Caki2 (cell line): ENCODE measurements at regions not wholly inside any gene's neighbourhood (a gene's known extent, or its start where the extent isn't known, plus 50 kb on each side); places are given as distances from the start of the nearest gene placed in this dataset.
"Not testable (repeated sequence)": the region's sequence is repeated elsewhere in the genome, so short reads cannot be mapped to it uniquely, and the experiment has no call there.

ENCODE experiments used
- DNase-seq: peaks from one replicate; pipeline ENCODE4 v3.0.0-alpha.2; 2015; ENCODE audit warnings: low read depth
- in situ Hi-C: cut with HindIII; loops from 2 replicates; pipeline ENCODE4 v1.10.0; 2016; ENCODE audit warnings: low sequenced_read_pairs, low pct_unique_long_range_greater_than_20kb, mixed read lengths

DNA sequence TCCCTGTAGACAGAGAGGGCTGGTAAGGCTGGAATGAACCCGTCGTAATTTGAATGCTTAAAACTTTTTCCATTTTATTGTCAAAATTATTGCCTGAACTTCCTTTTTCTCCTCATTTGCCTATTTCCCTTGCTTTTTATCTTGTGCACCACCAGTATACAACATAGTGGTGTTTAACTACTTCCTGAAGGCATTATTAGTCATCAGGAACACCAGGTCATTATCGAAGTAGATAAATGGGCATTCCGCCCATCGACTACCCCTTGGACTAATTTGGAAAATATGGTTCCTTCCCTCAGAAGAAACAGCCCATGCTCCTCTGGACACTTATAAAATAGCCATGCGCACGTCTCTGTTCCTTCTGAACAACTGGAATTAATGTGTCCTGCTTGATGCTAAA, 232.1 kb downstream of the TM9SF2 start:
- in situ Hi-C loops = no loop called here
- no peak for DNase-seq

DNA sequence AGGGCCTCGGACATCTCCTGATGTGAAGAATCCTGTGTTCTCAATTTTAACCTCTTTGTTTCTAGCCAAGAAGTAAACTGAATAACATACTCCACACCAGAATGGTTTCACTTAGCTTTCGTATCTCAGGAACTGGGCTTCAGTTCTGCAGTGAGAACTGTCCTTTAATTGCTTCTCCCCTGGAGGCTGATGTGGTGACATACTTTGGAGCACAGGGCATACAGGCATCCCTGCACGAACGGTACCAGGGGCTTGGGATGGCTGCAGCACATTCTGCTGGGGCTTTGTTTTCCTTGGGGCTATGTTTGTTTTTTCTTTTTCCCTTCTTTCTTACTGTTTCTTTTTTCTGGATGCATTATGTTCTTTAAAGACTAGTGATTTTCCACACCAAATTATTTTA, 230.5 kb downstream of the TM9SF2 start:
- DNase-seq = no peak
- in situ Hi-C loops = no loop called here

DNA sequence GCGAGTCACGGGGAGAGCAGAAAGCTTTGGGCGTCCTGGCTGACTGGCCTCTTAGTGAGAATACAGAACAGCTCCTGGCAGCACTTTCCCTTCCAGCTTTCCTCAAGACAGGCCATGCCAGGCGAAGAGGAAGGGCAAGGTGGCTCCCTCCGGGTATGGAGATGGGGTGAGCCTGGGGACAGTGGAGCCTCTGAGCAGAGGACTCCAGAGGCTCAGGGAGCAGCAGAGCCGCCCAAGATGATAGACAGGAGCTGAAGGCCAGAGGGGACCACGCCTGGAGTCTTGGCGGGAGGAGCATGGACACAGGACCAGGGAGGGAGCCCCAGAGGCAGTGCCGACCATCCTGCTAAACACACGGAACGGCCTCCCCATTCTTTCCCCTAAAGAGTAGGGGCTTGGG, 229.1 kb downstream of the TM9SF2 start:
- DNase-seq = no peak
- in situ Hi-C loops = no loop called here

DNA sequence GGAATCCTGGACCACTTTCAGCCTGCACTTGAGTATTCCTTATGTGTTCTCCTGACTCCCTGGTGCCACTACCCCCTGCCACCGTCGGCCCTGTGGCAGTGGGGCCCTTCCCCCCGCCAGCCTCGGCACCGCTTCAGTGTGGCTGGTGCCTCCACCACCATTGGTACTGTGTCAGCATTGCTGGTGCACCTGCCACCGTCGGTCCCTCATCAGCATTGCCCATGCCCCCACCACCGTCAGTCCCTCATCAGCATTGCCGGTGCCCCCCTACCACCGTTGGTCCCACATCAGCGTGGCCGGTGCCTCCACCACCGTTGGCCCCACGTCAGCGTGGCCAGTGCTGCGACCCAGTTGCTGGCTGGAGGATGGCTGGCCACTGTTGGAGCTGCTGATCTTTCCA, 228.5 kb downstream of the TM9SF2 start:
- in situ Hi-C loops = no loop called here
- no peak for DNase-seq

DNA sequence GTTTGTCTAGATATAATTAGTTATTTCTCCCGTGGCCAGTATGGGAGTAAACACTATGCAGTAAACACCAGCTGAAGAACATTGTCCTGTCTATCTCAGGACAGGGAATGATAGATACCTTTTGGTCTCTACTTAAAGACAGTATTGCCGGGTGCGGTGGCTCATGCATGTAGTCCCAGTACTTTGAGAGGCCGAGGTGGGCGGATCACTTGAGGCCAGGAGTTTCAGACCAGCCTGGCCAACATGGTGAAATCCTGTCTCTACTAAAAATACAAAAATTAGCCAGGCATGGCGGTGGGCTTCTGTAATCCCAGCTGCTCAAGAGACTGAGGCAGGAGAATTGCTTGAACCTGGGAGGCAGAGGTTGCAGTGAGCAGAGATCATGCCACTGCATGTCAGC, 226.4 kb downstream of the TM9SF2 start:
- in situ Hi-C loops, DNase-seq: not testable (repeated sequence)

DNA sequence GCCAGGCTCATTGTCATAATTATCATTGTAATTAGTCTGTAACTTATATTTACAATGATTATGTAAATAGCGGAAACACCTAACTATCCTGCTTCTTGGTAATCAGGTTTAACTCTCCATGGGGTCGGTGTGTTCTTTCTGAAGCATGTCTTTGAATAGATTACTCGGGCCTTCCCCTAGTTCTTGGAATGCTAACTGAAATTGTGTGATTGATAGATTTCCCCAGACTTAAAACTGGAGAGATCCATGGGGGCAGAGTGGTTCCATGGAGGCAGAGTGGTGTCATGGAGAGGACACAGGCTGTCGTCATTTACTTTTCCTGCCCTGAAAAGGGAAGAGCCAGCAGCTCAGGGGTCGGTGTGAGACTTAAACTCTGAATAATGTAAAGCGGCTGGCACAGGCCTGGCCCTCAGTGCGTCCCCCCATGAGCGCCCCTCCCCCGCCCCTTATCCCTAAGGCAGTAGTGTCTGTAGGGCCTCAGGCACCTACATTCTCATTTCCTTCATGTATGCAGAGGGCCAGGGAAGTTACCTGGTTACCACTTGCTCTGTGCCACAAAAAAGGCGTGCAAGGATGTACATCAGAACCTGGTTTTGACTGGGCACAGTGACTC, 225.1 kb downstream of the TM9SF2 start:
- in situ Hi-C loops = no loop called here
- DNase-seq = no peak

DNA sequence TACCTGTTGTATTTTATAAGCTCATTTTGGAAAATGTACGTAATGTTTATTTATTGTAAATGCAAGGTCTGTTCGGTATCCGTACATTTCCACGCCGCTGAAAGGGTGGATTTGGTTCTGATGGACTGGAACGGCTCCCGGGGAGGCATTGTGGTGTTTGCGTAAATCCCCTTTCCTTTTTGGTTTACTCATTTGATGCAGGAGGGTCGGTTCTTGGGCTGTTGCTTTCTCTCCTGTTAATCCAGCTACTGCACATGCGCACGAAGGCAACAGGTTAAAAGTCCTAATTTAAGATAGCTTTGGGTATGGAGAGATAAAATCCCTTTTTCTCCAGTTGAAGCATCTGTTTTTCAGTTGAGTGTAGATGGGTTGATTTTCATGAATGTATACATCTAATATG, 224.4 kb downstream of the TM9SF2 start:
- in situ Hi-C loops = no loop called here
- DNase-seq = no peak

DNA sequence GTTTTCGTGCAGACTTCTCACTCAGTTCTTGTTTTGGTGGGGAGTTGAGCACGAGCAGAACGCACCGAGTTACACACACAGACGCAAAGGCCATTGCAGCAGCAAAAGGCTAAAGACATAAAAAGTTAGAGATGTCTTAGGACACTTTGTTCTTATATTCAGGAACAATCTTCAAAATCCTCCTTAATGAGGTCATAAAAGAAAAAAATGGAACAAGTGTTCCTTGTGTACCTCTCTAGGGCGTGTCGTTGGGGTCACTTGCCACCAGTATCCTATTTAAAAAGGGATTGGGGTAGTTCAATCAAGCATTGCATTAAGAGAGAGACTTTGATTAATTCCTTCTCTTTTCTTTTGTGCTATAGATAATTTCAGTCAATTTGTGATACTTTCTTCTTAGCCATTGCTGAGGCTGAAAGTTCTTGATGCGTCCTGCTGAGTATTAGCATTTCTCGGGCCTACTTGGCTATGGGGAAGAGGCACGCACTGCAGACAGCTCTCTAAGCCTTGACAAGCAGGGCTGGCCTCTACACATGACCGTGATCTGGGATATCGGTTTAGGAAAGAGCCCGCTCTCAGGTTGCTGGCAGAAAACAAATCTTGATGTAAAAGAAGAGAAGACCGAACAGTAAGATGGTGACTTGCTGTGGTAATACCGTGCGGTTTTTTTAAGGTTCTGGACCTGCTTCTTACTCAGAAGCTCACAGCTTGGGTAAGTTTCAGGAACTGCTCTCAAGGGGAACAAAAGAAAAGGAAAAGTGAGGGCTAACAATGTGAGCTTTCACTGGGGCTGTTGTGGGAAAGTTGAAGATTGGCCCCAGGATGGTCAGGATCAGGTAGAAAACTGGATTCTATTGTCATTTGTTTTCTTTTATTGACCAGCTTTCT, 223.6 kb downstream of the TM9SF2 start:
- no peak for DNase-seq
- in situ Hi-C loops = no loop called here

DNA sequence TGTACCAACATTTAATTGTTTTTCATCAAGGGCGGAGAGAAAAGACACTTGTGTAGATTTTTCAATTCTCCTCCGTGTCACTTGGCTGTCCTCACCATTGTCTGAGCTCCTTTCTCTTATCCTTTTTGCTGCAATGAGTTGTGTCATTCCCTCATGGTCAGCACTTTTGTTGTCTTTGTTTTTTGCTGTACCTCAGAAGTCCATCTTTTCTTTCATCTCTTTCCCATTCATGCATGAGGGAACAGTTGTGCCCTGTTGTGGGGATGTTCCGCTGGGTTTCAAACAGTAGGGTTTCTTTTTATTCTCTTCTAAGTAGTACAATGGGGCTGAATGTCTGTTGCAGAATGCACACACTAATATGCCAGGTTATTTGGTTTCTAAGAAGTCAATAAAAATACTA, 222.6 kb downstream of the TM9SF2 start:
- in situ Hi-C loops = no loop called here
- no peak for DNase-seq

DNA sequence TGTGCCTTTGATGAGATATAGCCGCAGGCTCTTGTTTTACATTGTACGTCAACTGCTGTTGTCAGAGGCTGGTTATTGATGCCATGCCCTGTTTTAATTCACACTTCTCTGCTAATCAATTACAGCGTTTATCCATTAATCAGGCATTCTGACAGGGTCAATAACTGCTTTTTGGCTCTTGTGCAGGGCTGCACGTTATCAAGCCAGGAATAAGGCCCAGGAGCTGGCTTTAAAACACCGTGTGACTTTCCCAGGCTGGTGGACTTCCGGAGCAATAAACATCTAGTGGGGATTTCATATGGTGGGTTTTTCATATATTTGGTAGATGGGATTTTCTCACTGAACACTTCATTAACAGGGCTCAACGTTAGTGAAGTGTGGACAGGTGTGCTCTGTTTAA, 221.7 kb downstream of the TM9SF2 start:
- in situ Hi-C loops = no loop called here
- no peak for DNase-seq

DNA sequence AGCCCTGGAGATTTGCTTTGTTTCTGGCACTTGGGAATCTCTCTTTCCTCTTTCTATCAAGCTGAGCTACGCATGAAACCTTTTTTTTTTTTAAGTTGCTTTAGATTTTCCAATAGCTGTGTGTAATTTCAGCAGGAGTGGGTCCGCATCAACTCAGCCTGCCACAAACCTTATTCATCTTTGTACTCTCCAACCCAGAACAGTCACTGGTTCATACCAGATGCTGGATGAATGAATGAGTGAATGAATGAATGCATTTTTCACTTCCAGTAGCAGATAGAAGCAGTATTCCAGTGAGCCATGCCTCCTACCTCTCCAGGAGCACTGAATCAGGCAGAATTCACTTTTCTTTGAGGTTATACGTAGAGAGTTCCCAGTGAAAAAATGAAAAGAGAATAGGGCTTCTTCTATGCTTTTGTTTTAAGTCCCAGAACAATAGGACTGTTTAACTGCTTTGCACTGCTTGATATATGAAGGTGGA, 221.1 kb downstream of the TM9SF2 start:
- in situ Hi-C loops = no loop called here
- DNase-seq = no peak

DNA sequence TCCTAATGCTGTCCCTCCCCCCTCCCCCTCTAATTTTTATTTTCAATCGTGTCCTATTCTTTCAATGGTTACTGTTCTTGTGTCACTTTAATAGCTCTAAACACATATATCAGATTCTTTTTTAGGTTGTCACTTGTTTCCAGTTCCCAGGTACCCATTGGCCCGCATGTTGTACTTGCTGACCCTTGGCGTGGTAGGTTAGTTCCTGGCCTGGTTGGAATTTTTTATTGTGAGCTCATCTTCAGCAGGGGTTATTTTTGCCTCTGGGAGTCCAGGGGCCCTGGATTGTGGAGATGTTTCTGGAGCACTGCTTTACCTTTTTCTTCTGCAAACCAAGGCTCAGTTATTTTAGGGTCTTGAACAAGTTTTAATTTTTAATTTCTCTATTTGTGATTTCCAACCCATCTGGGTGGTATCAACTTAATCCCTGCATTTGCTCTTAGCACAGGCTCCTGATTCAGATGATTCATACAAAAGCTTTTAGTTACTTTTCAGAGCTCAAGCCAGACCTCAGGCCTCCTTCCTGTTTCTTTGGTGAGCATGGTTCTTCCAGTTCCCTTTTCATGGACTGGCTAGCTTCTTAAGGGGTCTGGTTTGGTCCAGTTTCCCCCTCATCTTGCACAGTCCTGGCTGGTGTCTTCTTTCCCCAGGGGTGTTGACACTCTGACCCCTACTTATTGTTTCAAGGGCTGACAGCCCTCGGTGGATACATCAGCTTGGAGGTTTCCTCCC, 220.5 kb downstream of the TM9SF2 start:
- in situ Hi-C loops = no loop called here
- DNase-seq = no peak

DNA sequence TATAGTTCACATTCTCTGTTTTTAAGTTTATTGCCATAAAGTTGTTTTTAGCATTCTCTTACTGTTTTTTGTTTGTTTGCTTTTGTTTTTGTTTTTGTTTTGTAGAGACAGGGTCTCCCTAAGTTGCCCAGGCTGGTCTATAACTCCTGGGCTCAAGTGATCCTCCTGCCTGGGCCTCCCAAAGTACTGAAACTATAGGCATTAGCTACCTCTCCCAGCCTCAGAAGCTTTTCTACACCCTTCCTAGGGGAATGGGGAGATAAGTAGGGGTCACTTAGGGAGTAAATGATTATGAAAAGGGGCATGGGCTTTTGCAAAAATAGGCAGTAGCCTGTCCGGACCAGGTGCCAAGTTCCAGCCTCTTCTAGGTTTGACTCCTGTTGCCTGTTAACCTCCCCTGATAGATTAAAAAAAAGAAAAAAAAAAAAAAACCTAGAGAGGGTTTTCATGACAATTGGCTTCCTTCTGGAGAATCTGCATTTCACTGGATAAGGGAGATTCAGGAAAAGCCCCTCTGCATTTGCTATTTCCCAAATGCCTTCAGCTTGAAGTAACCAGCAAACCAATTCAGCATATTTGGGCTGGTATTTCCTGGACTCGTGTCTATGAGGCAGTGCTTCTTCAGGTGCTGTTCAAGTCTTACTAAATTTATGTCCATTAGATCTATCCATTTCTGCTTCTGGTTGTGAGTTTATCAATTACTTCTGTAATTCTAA, 216.8 kb downstream of the TM9SF2 start:
- DNase-seq = no peak
- in situ Hi-C loops = no loop called here

DNA sequence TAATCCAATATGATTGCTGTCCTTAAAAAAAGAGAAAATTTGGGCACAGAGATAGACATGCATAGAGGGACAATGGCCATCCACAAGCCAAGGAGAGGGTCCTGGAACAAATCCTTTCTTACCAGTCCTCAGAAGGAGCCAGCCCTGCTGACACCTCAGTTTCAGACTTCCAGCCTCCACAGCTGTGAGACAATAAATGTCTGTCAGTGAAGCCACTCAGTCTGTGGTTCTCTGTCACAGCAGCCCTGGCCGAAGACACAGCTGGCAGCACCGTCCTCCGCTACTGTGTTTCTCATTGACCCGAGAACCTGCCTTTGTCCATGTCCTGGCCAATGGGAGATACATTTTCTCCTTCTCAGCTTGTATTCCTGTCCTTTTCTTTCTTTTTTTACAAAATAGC, 207.9 kb downstream of the TM9SF2 start:
- in situ Hi-C loops = no loop called here
- no peak for DNase-seq

DNA sequence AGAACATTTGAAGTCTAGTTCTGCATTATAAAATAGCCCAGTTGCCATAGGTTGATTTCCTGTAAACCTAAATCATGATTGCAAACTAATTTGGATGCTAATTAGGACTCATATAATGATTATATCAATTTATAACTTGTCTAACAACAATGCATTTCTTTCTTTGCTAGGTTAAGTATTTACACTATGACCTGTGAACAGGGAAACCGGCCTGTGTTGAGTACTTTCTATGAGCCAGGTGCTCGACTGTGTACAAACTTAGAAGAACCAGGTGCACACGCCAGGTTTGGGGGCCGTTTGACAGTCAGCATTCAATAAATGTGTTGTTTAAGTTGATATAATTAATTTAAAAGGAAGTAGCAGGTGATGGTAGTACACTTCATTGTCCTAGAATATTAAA, 203.1 kb downstream of the TM9SF2 start:
- in situ Hi-C loops = no loop called here
- no peak for DNase-seq

DNA sequence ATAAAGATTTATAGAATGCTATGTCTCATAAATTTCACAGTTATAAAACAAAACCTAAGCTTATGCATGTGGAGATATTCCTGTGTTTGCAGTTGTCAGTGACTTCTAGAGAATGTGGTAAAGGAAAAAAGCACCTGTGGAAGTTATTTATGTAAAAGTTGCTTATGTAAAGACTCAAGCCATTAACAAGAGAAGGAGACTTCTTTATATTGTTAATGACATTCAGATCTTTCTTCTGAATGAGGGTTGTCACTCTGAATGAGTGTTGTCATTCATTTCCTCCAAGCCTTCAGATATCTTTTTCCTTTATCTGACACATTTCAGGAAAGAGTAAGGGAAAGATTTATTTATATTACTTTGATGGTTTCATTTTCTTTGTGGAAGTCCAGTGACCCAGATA, 202.6 kb downstream of the TM9SF2 start:
- in situ Hi-C loops = no loop called here
- no peak for DNase-seq

DNA sequence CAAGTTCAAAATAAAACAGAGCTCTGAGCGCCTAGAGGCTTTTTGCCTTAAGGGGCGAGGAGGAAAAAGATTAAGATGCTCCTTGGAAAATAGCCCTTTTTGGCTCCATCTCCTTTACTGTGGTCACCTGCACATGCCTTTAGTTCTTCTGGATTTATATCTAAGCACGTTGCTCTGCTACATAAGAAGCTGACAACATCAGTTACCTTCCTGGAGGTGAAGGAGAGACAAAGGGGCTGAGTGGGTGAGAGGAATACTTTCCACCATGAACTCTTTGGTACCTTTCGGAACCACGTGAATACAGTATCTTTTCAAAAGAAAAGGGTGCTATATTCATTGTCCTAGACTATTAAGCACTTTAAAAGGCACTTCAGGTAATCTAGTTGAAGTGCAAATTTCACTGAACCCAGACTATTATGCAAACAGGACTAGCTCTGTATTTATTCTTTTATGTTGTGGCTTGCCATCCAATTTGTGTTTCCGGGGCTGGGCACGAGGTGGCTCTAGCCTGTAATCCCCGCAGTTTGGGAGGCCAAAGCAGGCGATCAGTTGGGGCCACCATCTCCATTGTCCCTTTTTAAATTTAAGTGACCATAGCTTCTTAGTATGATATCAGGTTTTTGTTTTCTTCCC, 201.5 kb downstream of the TM9SF2 start:
- in situ Hi-C loops = no loop called here
- DNase-seq = no peak

DNA sequence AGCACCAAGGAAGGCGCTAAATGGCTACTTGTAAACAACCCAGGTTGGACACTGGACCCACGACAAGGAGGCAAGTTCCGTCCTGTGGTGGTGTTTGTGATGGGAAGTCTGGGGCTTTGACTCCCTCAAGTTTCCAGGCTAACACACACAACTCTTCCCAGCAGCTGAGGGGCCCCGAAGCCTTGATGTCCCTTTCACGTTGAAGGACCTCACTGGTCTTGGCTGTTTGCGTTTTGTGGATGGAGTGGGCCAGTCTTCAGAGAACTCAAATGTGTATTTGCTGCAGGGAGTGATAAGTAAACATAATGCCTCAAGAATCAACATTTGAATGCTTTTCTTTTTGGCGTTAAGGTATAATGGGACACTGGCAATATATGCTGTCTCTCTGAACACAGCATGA, 199.2 kb downstream of the TM9SF2 start:
- in situ Hi-C loops = no loop called here

More for the DNA sequence above, 199.2 kb downstream of the TM9SF2 start:
- DNase-seq = no peak
